ENCODE measurements at regions not wholly inside any gene's neighbourhood (a gene's known extent, or its start where the extent isn't known, plus 50 kb on each side); places are given as distances from the start of the nearest gene placed in this dataset.

DNA sequence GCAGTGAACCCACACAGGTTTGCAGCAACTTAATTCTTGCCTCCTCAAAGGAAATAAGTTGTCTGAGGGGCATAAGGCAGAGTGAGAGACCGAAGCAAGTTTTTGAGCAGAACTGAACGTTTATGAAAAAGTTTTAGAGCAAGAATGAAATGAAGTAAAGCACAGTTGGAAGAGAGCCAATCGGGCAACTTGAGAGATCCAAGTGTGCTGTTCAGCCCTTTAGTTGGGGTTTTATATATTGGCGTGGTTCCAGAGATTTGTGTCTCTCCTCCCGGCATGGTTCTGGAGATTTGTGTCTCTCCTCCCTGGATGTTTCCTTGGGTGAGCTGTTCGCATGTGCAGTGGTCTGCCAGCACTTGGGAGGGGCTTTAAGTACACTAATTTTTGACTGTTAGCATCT, 141.4 kb upstream of the DGKB start:
- Histone ChIP-seq H3K9ac (replicated peaks in 1 of 4; ENCODE audit: extremely low read depth in 1 of 4, low read depth in 3 of 4, low read length in 3 of 4) (no peak overlapping the region), H4K5ac (ENCODE audit: insufficient read length, low read depth, low read length) (no peak overlapping the region), H3K4me3 (ENCODE audit: extremely low read depth in 1 of 4, insufficient read depth in 2 of 4, low read depth in 3 of 4, low read length in 4 of 4) (no peak overlapping the region), H3K23ac (ENCODE audit: insufficient read length) (no peak overlapping the region), H3K9me3 (ENCODE audit: insufficient read depth in 2 of 2, low read depth in 1 of 2, low read length in 1 of 2) (no peaks in the 10 kb centered on the region), H3K18ac (ENCODE audit: extremely low read depth, low read length) (no peak overlapping the region), H2BK12ac (ENCODE audit: low read depth, low read length) (no peak overlapping the region), H4K8ac (ENCODE audit: extremely low read depth, insufficient read depth, low read length) (no peak overlapping the region), H4K91ac (replicated peaks; ENCODE audit: insufficient read length, low read length) (no peak overlapping the region), H3K4ac (replicated peaks; ENCODE audit: insufficient read length, low read depth, low read length) (no peak overlapping the region), H3K56ac (replicated peaks; ENCODE audit: insufficient read length, low read depth, low read length) (no peak overlapping the region), H3K4me2 (ENCODE audit: insufficient read depth in 1 of 2, low read depth in 2 of 2, low read length in 2 of 2) (no peak overlapping the region), H2AFZ (ENCODE audit: low read length) (peak overlapping the region; percentile 27; the same call in 1 of the 2 replicates), H2AK5ac (ENCODE audit: low read depth, low read length) (no peak overlapping the region), H3K27ac (ENCODE audit: low read depth, low read length) (no peak overlapping the region), H2BK15ac (ENCODE audit: low read length) (no peak overlapping the region), H4K20me1 (replicated peaks in 1 of 2; ENCODE audit: control insufficient read depth in 1 of 2, insufficient read depth in 2 of 2, low read length in 2 of 2) (no peaks in the 10 kb centered on the region), H2BK5ac (ENCODE audit: low read depth, low read length) (no peak overlapping the region), H3K27me3 (replicated peaks in 1 of 4; ENCODE audit: control insufficient read depth in 3 of 4, extremely low read depth in 1 of 4, insufficient read depth in 3 of 4, low read length in 3 of 4) (peaks cover 0 to 1% (median 0%) of the 10 kb centered on the region in 4 experiments; a peak in 1 of 7 replicates), H3K79me1 (ENCODE audit: low read depth, low read length) (no peaks in the 10 kb centered on the region), H3K14ac (ENCODE audit: insufficient read length) (no peak overlapping the region), H2BK120ac (replicated peaks; ENCODE audit: low read depth, low read length) (no peak overlapping the region), H2BK20ac (ENCODE audit: low read length) (no peak overlapping the region), H3K79me2 (ENCODE audit: control insufficient read depth in 1 of 2, insufficient read depth in 2 of 2, low read length in 2 of 2) (no peaks in the 10 kb centered on the region), H3K4me1 (replicated peaks in 1 of 4; ENCODE audit: control insufficient read depth in 3 of 4, insufficient read depth in 4 of 4, low read length in 3 of 4) (no peaks in the 10 kb centered on the region), H3K23me2 (ENCODE audit: low read depth, low read length) (no peaks in the 10 kb centered on the region), H3K36me3 (ENCODE audit: control insufficient read depth in 2 of 4, insufficient read depth in 4 of 4, low read length in 3 of 4) (no peaks in the 10 kb centered on the region)
- 84% methylated on average over 6 of the region's 6 CpGs; no CpG with 5 or more reads in 1 of the 2 experiments for WGBS, 2 experiments (ENCODE audit: extremely low coverage in 1 of 2, insufficient coverage in 1 of 2, insufficient read length in 1 of 2, insufficient replicate concordance in 2 of 2, low coverage in 1 of 2, low lambda C conversion rate in 2 of 2, missing lambda C conversion rate in 1 of 2)
- TF ChIP-seq ZNF274 (IDR thresholded peaks at IDR 0.05; ENCODE audit: borderline replicate concordance, extremely low read depth, low read length), result no peak
- POLR2A ChIA-PET (ENCODE audit: partially characterized antibody), result no interaction called here
- FAIRE-seq, result no peak
- CTCF ChIA-PET (ENCODE audit: partially characterized antibody), result interaction anchor here (0.8 to 1.7 kb wide), 3 partner anchors 28 to 309 kb away, joined by 3 to 4 read pairs (median 4); no protein-coding TSS in a partner anchor
- DNase-seq (ENCODE audit: low read depth in 1 of 2, low spot score in 2 of 2), result no peak
